Lung microvascular endothelial cell (primary cell): ENCODE measurements at regions not wholly inside any gene's neighbourhood (a gene's known extent, or its start where the extent isn't known, plus 50 kb on each side); places are given as distances from the start of the nearest gene placed in this dataset.
"Not testable (repeated sequence)": the region's sequence is repeated elsewhere in the genome, so short reads cannot be mapped to it uniquely, and the experiment has no call there.

Experiments used
- DNase-seq, 2 donors: peaks; one replicate each; pipeline versions ENCODE4 v3.0.0 to v3.0.0-alpha.2; 2010; ENCODE audit warnings: low read depth in 2 of 2

- DNase-seq, result not testable (repeated sequence)
These were observed 83.0 kb downstream of the POTEC start for GRCh38 chr18:14460364-14460763.

GRCh38 chr18:14459826-14460225 is 83.6 kb downstream of the POTEC start:
- not testable (repeated sequence) for DNase-seq

GRCh38 chr18:14458009-14458945 is 85.1 kb downstream of the POTEC start:
- DNase-seq, result peak in 1 of 2 donors; percentile 25

- peak in 1 of 2 donors; percentile 12 for DNase-seq
These were observed 92.8 kb downstream of the POTEC start for GRCh38 chr18:14450637-14451009.

GRCh38 chr18:14449995-14450636 is 93.3 kb downstream of the POTEC start:
- DNase-seq, result peak in 1 of 2 donors; percentile 24

- not testable (repeated sequence) for DNase-seq
These were observed 94.3 kb downstream of the POTEC start for GRCh38 chr18:14449062-14449461.

GRCh38 chr18:14447715-14448114 is 95.7 kb downstream of the POTEC start:
- DNase-seq, result not testable (repeated sequence)

- not testable (repeated sequence) for DNase-seq
These were observed 107.9 kb downstream of the POTEC start for GRCh38 chr18:14435460-14435859.

GRCh38 chr18:14432371-14432770 is 111.0 kb downstream of the POTEC start:
- DNase-seq, result not testable (repeated sequence)

- DNase-seq, result peak; percentile 12 to 53
These were observed 112.3 kb downstream of the POTEC start for GRCh38 chr18:14431031-14431521.

- DNase-seq, result peak; percentile 1 to 15
These were observed 127.6 kb downstream of the POTEC start for GRCh38 chr18:14415806-14416205.

- DNase-seq, result not testable (repeated sequence)
These were observed 128.0 kb downstream of the POTEC start for GRCh38 chr18:14415399-14415798.

- not testable (repeated sequence) for DNase-seq
These were observed 147.9 kb downstream of the POTEC start for GRCh38 chr18:14395533-14395932.

- not testable (repeated sequence) for DNase-seq
These were observed 149.8 kb downstream of the POTEC start for GRCh38 chr18:14393563-14394103.

GRCh38 chr18:14392604-14393003 is 150.8 kb downstream of the POTEC start:
- not testable (repeated sequence) for DNase-seq

GRCh38 chr18:14384961-14385360 is 158.4 kb downstream of the POTEC start:
- not testable (repeated sequence) for DNase-seq

GRCh38 chr18:14382666-14383065 is 160.7 kb downstream of the POTEC start:
- not testable (repeated sequence) for DNase-seq

- DNase-seq, result not testable (repeated sequence)
These were observed 163.9 kb downstream of the POTEC start for GRCh38 chr18:14379489-14379888.

GRCh38 chr18:14378376-14378775 is 165.0 kb downstream of the POTEC start:
- DNase-seq, result not testable (repeated sequence)

GRCh38 chr18:14361346-14361745 is 182.1 kb downstream of the POTEC start:
- not testable (repeated sequence) for DNase-seq

GRCh38 chr18:14357553-14358297 is 185.7 kb downstream of the POTEC start:
- not testable (repeated sequence) for DNase-seq
